A673 (cell line): ENCODE measurements at regions not wholly inside any gene's neighbourhood (a gene's known extent, or its start where the extent isn't known, plus 50 kb on each side); places are given as distances from the start of the nearest gene placed in this dataset.

ENCODE experiments used
- BruUV-seq: library from RNA; stranded (reverse); fragments of 400-500 nt; replicated peaks from 2 replicates; lab custom pipeline; 2021; lab: Mats Ljungman, UMichigan
- CTCF ChIA-PET: fragments of 300-600 bp; sonication (Branson Sonifier 250); formaldehyde crosslinking; loops from one replicate; lab custom pipeline; 2022; ENCODE audit warnings: antibody characterized with exemption; lab: Charles Lee
- POLR2A ChIA-PET: fragments of 300-600 bp; sonication (Branson Sonifier 250); formaldehyde crosslinking; loops from one replicate; lab custom pipeline; 2022; ENCODE audit warnings: antibody characterized with exemption; ENCODE audit not compliant: low non-redundant PET; lab: Charles Lee
- DNase-seq: peaks from one replicate; pipeline ENCODE4 v3.0.0-alpha.2; 2015; ENCODE audit warnings: low spot score
- H3K27ac ChIP-seq: fragments of 200-600 bp; sonication (generic); 2 replicates; pipeline ENCODE4 v1.5.1; 2016; ENCODE audit warnings: mixed run types, low read depth, mild to moderate bottlenecking, mixed read lengths, antibody characterized with exemption, low read length; ENCODE audit not compliant: poor library complexity, severe bottlenecking
- H3K27me3 ChIP-seq: fragments of 200-600 bp; sonication (generic); replicated peaks from 2 replicates; pipeline ENCODE4 v1.6.1; 2017; ENCODE audit warnings: mixed run types, low read depth, mild to moderate bottlenecking, mixed read lengths, antibody characterized with exemption, low read length; ENCODE audit not compliant: insufficient read depth, poor library complexity
- H3K36me3 ChIP-seq: fragments of 200-600 bp; sonication (generic); 2 replicates; pipeline ENCODE4 v1.6.1; 2016; ENCODE audit warnings: mixed run types, mild to moderate bottlenecking, mixed read lengths, antibody characterized with exemption, low read length; ENCODE audit not compliant: insufficient read depth, poor library complexity, severe bottlenecking
- H3K4me1 ChIP-seq: fragments of 200-600 bp; sonication (generic); 2 replicates; pipeline ENCODE4 v1.6.1; 2017; ENCODE audit warnings: mixed run types, mild to moderate bottlenecking, mixed read lengths, antibody characterized with exemption, low read length; ENCODE audit not compliant: insufficient read depth, poor library complexity, severe bottlenecking
- H3K4me3 ChIP-seq: fragments of 200-600 bp; sonication (generic); 2 replicates; pipeline ENCODE4 v1.5.1; 2016; ENCODE audit warnings: low read depth, mixed run types, mild to moderate bottlenecking, mixed read lengths, low read length; ENCODE audit not compliant: poor library complexity, severe bottlenecking
- H3K9me3 ChIP-seq: fragments of 200-600 bp; sonication (generic); 2 replicates; pipeline ENCODE4 v1.6.1; 2016; ENCODE audit warnings: mixed run types, low read depth, mild to moderate bottlenecking, mixed read lengths, antibody characterized with exemption, low read length; ENCODE audit not compliant: poor library complexity, severe bottlenecking
- EZH2 ChIP-seq: fragments of 200-600 bp; sonication (generic); IDR thresholded peaks from 2 replicates; pipeline ENCODE4 v1.6.1; 2017; ENCODE audit warnings: borderline replicate concordance, low read depth, mild to moderate bottlenecking, mixed read lengths, antibody characterized with exemption, low read length; ENCODE audit not compliant: poor library complexity, severe bottlenecking
- intact Hi-C: fragments of 100-400 bp; cut with micrococcal nuclease; formaldehyde crosslinking; loops from one replicate; pipeline ENCODE4 v1.10.0; 2022; ENCODE audit not compliant: unreplicated experiment
- TF ChIP-seq, protein P1 (sequence below): fragments of 300-800, 200-600 bp; sonication (generic); conservative IDR thresholded peaks from 2 replicates; pipeline ENCODE4 v1.5.1; 2017; ENCODE audit warnings: low read depth, mild to moderate bottlenecking, antibody characterized with exemption, low read length, moderate library complexity, mixed read lengths

DNA sequence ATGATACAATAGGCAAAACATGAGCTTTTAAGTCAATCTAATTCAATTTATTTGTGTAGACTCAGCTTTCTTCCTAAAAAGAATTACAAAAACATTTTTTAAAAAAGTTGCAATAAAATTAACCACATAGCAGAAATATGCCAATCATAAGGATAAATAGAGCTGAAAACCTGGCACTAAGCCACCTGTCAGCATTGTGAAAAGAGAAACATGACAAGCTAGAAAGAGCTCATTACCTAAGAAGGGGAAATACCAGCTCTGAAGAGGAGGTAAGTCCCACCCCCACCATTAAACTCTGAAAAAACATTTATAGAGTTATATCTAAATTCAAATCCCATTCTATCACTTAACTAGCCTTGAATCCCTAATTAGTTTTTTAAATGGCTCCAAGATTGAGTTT is 372.9 kb downstream of the OSTF1 start:
- TF ChIP-seq, protein P1, sequence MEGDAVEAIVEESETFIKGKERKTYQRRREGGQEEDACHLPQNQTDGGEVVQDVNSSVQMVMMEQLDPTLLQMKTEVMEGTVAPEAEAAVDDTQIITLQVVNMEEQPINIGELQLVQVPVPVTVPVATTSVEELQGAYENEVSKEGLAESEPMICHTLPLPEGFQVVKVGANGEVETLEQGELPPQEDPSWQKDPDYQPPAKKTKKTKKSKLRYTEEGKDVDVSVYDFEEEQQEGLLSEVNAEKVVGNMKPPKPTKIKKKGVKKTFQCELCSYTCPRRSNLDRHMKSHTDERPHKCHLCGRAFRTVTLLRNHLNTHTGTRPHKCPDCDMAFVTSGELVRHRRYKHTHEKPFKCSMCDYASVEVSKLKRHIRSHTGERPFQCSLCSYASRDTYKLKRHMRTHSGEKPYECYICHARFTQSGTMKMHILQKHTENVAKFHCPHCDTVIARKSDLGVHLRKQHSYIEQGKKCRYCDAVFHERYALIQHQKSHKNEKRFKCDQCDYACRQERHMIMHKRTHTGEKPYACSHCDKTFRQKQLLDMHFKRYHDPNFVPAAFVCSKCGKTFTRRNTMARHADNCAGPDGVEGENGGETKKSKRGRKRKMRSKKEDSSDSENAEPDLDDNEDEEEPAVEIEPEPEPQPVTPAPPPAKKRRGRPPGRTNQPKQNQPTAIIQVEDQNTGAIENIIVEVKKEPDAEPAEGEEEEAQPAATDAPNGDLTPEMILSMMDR: no peak
- TF ChIP-seq EZH2: no peak
- H3K9me3 ChIP-seq: no peaks in the 10 kb centered on the region
- no TSS peak for BruUV-seq
- H3K27me3 ChIP-seq: no peaks in the 10 kb centered on the region
- intact Hi-C loops: no loop called here
- H3K27ac ChIP-seq: no peak overlapping the region
- no peak for DNase-seq
- ChIA-PET CTCF (no interaction called here), POLR2A (no interaction called here)
- H3K4me3 ChIP-seq: no peak overlapping the region
- no peaks in the 10 kb centered on the region for H3K4me1 ChIP-seq
- no peaks in the 10 kb centered on the region for H3K36me3 ChIP-seq

DNA sequence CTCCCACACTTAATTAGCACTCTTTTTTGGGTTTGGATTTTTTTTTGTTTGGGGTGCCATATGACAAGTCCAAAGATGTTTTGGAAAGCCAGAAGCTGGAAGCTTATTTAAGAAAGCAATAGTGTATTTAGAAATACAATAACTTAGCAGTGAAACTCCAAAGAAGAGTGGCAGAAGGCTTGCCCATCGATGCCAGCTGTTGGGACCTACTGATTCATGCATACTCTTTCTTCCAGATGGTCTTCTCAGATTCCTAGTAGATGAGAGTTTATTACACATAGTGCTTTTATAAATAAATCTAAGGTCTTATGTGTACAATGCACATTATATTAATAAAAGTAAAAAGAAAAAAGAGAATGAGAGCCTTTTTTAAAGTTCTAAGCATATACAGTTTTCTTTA is 374.6 kb downstream of the OSTF1 start:
- ChIA-PET POLR2A (no interaction called here), CTCF (no interaction called here)
- no peaks in the 10 kb centered on the region for H3K36me3 ChIP-seq
- H3K27ac ChIP-seq: no peak overlapping the region
- BruUV-seq: no TSS peak
- intact Hi-C loops: no loop called here
- H3K4me1 ChIP-seq: no peaks in the 10 kb centered on the region
- no peak for TF ChIP-seq EZH2
- TF ChIP-seq, protein P1: no peak
- H3K4me3 ChIP-seq: no peak overlapping the region
- DNase-seq: no peak
- no peaks in the 10 kb centered on the region for H3K9me3 ChIP-seq
- no peaks in the 10 kb centered on the region for H3K27me3 ChIP-seq

DNA sequence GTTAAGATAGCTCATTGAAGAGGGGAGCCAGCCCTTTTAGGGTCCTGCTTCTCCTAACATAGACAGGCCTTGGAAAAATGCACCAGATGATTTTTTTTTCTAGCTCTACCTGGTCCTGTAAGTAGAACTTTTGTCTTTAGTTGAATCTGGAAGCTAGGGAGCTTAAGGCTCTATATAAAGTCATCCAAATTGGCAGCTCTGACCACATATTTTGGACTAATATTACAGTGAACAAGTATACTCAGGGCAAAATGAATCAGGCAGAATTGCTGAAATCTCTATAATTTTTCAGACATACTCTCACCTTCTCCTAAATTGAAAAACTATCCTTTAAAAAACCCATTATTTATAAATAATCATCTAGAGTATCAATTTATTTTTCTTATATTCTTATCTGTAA is 375.6 kb downstream of the OSTF1 start:
- CTCF ChIA-PET: interaction anchor here (0.6 kb wide), 1 partner anchor 199 kb away, joined by 3 read pairs; no protein-coding TSS in a partner anchor
- no peak overlapping the region for H3K27ac ChIP-seq
- intact Hi-C loops: no loop called here
- no peaks in the 10 kb centered on the region for H3K4me1 ChIP-seq
- POLR2A ChIA-PET: no interaction called here
- DNase-seq: no peak
- no peaks in the 10 kb centered on the region for H3K9me3 ChIP-seq
- H3K4me3 ChIP-seq: no peak overlapping the region
- H3K27me3 ChIP-seq: no peaks in the 10 kb centered on the region
- TF ChIP-seq, protein P1: no peak
- BruUV-seq: no TSS peak
- no peaks in the 10 kb centered on the region for H3K36me3 ChIP-seq
